CD4-positive, alpha-beta T cell treated with Interleukin-2 at 100 ng/mL for 4 hours (primary cell): ENCODE measurements at regions not wholly inside any gene's neighbourhood (a gene's known extent, or its start where the extent isn't known, plus 50 kb on each side); places are given as distances from the start of the nearest gene placed in this dataset.

Experiments
- DNase-seq: peaks from one replicate; pipeline ENCODE4 v3.0.0-alpha.2; 2020; ENCODE audit warnings: low spot score

DNA sequence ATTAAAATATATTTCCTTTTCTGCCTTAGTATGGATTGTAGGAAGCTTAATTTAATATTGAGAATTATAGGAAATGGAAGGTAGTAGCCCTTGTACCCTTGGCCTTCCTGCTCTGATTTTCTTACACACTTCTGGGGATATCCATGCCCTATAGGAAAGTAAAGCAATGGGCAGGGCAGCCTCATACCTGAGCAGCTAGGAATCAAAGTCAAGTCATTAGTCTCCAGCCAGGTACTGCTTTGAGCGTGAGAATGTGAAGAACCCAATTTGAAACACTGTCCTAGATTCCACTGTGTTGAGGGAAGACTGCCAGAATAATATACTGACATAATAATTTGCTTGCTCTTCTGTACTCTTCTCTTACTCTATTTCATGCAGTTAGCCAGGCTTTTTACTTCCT, 51.0 kb upstream of the L3MBTL3 start:
- no peak for DNase-seq

DNA sequence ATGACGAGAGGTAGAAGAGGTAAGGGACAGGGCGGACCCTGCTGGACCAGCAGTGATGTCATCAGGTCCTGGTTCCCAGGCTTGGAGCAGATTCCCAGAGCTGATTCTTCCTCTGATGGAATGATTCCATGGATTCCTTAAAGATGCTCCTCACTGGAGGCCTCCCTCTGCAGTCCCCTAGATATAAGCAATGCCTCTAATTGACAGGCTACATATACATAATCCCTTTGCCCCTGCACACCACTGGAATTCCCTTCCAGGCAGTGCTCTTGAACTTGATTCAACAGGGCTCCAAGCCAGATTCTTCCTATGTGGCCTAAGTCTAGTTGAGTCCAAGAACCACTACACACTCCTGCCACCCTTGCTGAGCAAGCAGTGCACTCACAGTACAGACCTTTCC, 52.3 kb upstream of the L3MBTL3 start:
- DNase-seq = no peak

DNA sequence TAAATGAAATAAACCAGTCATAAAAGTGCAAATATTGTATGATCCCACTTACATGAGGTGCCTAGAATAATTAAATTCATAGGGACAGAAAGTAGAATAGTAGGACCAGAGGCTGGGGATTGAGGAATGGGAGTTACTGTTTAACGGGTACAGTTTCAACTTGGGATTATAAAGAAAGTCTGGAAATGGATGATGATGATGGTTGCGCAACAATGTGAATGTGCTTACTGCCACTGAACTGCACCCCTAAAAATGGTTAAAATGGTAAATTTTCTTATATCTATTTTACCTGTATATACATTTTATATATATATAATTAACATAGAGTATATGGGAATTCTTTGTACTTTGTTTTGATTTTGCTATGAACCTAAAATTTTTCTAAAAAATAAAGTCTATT, 53.3 kb upstream of the L3MBTL3 start:
- DNase-seq = no peak

DNA sequence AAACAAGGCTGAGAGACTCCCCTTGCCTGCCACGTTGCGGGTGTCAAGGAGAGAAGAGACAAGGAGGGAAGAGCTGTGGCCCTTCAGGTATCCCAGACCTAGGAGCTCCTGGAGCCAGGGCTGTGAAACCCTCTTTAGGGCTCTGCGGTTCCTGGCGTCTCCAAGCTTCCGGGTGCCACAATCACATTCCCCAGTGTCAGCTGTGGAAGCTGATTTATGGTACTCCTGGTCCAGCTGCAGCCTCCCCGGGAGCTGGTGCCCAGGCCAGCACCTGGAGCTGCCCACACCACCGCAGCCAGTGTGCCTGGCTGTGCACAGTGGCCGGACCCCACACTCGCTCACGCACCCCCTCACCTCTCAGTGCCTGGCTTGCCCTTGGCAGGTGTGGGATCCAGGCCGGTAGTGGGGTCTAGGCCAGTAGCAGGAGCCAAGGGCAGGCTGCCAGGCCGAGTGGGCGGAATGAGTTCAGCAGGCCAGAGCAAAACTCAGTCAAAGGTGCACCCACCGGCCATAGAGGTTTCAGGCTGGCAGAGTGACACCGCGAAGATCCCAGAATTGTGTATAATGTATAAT, 58.9 kb upstream of the L3MBTL3 start:
- no peak for DNase-seq

DNA sequence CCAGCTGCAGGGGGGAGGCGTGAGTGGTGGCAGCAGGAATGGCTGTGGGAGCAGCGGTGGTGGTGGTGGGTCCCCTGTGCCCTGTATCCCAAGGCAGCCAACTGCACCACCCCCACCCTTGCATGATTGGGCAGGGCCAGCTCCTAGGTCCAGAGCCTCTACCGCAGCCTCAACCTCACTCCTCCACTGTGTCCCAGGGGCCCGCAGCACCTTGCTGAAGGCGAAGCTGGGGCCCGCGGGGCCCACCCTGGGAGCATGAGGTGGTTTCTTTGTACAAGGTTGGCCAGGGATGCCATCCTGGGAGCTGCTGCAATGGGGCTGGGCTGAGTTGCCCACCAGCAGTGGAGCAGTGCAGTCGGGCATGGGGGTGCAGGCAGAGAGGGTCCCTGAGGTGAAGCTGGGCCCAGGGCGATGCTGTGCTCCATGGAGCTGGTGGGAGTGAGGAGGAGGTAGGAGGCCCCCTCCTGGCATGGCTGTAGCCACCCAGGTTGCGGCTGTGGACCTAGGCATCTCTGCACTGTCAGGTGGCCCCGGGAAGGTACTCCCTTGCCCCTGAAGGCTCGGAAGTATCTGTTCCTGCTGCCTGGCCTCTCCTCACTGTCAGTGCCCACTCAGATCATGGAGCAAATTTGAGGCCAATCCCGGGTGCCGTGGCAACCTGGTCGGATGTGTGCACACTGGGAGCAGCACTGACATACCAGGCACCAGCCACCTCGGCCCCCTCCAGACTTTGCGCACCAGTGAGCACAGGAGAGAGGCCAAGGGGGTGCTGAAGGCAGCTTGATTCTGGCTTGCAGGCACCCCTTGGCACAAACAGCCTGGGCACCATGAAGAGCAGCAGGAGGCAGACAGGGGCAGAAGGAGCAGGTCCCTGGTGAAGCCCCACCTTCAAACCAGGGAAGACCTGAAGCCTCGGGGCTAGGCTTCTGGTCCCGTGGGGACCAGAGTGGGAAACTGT, 60.2 kb upstream of the L3MBTL3 start:
- no peak for DNase-seq

DNA sequence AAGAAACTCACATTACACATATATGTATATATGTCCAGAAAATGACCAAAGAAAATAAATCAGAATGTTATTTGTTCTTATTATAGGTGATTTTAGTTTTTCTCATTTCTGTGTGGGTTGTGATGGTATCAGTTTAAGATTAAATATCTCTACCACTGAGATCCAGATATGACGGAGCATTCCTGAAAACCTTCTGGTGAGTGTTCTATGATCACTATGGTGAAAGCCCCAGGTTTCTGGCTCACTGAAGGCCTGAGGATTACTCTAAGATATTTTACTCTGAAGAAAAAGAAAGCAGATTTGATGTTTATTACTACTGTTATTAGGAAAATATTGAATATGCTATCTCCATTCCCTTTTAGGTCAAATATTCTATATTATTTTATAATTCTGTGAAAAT, 62.8 kb upstream of the L3MBTL3 start:
- no peak for DNase-seq

DNA sequence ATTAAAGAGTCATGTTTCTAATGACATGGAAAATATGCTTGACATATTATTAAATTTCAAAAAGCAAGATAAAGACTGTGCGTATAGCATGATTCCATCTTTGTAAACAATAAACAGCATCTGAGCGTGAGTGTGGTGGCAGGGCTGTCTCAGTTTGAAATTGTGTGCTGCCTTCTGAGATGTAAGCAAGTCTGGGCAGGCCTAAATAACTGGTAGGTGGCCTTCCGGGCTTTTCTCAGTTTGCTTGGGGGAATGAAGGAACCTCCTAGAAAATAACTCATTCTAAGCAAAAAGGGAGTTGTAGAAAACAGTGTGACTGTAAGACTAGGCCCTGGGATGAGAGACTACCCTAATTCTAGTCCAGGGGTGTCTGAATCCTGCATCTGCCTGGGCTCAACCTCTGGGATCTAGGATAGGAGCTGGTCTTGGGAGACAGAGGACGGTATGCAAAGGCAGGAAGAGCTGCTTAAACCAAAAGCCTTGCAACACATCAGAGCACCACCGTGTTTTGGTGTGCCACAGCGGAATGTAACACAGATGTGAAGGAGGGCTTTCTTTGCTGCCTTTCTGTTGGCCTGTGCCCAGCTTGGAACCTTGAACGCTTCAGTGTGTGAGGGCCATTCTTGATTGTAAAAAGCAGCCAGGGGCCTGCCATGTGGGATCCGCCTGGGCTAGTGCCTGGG, 63.5 kb upstream of the L3MBTL3 start:
- DNase-seq = no peak

DNA sequence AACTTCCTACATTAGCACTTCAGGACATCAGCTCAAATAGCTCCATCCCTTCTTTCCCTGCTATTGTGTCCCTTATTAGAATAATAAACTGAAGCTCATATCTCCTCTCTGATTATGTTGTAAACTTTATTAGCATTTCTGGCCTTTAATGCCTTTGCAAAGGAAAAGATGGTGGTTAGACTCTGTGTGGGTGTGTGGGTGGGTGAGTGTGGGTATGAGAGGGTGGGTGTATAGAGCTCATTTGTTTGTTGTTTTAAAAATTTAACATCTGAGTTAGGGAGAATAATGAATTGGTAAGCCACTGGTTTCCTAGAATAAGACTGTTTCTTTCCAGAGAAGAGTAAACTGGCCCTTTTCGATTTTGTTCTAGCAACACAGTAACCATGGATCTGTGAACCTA, 70.6 kb upstream of the L3MBTL3 start:
- no peak for DNase-seq

DNA sequence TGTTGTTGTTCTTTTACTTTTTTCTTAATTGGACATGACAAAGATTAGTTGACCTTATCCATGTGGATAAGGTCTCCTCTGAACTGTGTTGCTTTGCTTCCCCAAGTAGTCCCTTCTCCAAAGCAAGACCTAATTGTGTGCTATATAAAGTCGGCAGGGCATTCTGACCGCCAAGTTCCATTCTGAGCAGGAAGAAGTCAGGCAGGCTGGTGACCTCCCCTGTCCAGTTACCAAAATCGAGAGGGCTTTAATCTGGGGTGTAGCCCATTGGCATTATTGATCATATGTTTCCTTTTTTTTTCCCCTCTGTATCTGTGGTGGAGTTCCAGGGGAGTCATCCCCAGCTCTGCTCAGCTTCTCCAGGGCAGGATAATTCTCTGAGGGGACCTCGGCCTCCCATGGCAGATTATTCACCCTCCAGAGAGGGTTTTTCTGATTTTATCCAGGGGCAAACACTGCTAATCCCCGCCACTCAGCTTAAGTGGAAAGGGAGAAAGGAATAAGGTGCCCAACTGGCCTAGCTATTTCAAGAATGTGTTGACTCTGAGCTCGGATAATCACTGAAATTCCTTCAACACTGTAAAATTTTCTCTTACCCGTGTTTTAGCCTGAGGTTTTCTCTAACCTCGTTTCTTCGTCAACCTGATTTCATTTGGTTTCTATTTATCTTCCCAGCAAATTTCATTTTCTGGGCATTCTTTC, 71.8 kb upstream of the L3MBTL3 start:
- DNase-seq = no peak

DNA sequence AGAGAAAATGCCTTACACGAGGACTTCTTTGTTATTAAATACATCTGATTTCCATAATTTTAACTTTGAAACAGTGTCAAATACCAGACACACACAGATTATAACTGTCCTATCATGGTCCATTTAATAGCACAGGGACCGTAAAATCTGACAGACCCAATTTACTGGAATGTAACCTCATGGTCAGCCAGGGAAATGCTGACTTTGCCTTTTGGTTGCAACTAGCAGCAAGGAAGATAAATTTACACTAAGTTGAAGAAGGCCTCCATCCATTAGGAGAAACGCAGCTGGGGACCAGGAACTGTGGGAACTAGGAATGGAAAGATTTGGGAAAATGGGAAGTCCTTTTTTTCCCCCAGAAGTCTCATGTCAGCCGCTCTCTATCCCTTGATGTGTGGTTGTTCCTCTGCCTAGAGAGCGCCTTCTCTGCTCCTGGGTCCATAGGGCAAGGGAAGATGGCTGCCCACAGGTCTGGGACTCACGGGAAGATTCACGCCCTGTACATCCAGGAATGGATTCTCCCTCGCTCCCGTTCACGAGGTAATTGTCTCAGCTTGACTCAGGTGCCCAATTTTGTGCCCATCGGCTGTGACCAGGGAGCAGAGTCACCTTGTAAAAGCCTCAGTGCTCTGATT, 74.6 kb upstream of the L3MBTL3 start:
- DNase-seq = no peak

DNA sequence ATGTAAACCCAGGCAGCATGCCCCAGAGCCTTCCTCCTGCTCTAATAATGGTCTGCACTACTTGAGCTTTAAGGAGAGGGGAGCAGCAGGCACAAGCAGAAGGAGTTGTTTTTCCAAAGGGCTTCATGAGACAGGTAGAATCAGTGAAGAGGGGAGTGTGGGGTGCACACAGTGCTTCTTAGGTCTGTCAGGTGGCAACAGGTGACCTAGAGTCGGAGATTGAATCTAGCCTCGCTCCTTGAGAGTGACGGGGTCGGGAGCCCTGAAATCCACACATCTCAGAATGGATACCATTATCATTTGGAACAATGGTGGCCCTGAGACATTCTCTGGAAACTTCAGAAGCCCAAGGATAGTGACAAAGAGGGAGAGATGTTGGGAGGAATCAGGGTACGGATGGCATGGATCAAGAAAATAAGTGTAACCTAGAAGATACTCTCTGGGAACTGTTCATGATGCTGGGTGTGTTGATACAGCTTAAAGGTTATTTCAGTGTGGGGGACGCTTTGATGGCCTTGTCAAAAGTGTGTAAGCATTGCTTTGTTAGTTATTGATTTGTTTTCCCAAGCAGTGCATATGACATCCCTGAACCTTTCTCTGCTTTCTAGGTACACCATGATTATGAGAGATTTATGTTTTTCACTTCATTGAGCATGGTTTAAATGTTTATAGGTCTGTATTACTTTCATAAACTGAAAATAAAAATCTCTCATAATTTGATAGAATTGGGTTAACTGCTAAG, 77.8 kb upstream of the L3MBTL3 start:
- DNase-seq = no peak

DNA sequence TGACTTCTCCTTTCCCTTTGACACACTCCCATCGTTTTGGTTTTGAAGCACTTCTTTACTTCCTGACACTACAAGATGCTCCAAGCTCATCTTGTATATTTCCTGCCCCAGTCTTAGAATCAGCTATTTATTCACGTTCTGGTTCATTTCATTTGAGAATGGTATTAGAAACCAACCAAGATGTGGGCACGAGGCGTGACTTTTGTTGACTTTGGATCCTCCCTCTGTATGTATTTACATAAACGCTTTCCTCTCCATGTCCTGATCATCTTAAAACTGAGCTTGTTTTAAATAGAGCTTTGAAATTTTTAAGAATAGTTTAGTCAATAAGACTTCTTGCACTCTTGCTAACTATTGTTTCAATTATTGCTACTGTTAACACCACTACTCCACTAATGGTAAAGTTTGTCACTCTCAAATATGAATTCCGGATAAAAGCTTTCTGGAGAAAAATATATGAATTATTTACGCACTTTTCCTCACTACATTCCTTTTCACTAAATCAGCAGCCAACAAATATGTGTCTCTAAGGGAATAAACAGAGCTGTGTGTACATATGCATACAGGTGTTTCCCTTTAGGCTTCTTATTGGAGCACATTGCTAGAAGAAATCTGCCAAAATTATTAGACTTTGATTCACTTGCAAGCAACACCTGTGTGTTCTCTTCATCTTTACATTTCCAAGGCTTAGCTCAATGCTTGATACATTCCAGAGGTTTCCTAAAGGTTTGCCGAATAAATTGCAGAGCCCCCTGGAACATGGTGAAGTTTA, 77.3 kb upstream of the TMEM244 start:
- no peak for DNase-seq

DNA sequence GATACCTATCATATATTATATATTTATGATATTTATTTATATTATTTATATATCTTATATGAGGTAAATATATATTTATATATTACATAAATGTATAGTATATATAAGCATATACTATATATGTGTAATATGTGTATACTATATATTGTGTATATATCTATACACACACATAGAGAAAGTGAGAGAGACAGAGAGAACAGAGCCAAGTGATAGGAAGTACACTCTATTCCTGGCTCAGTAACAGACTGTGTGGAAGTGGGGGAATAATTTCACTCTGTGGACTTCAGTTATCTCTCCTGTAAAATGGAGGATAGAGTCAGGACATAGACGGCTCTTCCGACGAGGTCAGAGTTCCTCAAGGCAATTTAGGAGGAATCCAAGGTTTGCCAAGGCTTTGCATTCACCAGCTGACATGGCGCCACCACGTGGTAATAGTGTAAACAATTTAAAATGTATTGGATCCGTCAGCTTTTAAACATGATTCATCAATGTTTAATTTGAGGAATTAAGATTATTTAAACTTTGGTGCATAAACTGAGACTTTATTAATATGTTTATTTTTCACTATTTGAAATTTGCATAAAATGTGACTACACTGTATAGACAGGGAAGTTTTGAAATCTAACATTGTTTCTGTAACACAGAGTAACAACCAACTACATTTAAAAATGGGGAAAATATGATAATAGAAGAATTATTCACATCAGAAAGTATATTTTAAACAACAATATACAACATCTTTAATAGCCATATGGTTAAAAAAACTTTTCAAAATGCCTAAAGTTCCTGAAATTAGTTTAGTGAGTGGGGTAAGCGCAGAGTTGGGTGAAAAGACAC, 75.4 kb upstream of the TMEM244 start:
- peak; percentile 66 for DNase-seq

DNA sequence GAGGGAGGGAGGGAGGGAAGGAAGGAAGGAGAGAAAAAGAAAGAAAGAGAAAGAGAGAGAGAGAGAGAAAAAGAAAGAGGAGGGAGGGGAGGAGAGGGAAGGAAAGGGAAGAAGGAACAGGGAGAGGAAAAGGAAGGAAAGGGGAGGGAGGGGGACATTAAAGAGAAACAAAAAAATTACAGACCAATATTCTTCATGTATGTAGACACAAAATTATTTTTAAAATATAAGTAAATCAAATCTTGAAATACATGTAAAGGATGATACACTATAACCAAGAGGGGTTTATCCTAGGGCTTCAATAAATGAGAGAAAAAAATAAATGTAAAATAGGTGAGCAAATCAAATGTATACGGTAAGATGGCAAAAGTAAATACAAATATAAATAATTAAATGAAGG, 71.2 kb upstream of the TMEM244 start:
- DNase-seq = no peak

DNA sequence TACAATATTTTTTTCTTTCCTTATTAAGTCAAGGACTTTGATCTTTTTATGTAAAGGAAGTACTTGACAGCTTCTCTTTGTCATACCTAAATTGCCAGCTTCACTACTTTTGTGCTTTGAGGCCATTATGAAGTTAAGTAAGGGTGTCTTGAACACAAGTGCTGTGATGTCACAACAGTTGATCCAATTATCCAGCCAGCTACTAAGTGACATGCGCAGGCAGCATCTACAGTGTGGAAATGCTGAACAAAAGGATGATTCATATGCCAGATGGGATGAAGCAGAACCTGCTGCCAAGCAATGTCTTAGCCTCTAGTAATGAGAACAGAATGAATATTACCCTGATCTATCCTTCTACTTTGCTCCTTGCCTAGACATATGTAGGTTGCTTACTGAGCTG, 68.3 kb upstream of the TMEM244 start:
- no peak for DNase-seq

DNA sequence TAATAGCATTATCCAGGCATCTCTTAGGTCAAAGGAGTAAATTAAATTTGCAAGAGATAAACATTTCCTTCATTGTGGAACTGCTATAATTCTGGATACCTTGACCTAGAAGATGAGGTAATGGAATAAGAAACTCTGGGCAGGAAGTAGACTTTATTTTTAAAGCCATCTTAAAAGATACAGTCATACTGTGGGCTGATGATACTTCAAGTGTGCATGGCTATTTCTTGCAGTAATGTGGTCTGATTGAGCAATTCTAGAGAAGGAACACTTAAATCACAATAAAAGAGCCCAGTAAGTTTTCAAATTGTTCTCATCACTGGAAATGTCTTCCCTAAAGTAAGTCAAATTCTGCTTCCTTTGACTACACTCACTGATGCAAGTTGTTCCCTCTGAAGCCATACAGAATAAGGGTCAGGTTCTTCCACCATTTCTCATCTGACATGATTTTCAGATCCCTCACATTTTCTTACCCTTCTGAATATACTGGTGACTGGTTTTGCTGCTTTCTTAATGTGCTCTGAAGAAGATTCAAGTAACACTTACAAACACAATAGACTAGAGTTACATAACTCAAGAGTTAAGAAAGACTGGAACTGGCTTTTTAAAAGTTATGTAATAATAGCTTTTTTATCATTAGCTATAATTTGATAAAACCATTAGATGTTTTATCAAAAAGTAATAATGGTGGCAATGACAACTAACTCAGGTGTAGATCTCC, 62.6 kb upstream of the TMEM244 start:
- DNase-seq = no peak

DNA sequence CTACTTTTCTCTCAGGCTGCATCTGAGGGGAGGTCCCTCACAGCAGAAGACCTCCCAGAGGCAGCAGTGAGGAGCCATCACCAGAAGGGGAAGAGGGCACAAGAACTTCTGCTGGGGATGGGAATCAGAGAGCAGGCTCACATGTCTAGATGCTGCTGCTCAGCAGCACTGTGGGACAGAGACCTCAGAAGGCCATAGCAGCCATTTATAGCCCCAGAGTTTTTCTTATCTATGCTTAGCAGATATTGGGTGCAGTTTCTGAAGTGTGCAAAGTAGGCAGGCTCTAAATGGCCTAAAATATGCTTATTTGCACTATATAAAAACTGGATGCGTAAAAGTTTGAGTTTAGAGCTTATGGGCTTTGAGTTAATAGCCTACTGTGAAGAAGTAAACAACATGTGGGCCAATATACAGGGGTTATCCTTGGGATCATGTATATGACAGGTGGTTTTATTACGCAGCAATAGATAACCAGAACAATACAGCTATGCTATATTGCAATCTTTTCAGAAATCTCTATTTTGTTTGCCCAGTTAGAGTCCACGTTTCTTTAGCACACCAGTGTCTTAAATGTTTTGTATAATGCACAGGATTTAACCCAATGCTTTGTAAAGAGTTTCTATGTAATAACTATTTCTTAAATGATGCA, 60.2 kb upstream of the TMEM244 start:
- DNase-seq = no peak

DNA sequence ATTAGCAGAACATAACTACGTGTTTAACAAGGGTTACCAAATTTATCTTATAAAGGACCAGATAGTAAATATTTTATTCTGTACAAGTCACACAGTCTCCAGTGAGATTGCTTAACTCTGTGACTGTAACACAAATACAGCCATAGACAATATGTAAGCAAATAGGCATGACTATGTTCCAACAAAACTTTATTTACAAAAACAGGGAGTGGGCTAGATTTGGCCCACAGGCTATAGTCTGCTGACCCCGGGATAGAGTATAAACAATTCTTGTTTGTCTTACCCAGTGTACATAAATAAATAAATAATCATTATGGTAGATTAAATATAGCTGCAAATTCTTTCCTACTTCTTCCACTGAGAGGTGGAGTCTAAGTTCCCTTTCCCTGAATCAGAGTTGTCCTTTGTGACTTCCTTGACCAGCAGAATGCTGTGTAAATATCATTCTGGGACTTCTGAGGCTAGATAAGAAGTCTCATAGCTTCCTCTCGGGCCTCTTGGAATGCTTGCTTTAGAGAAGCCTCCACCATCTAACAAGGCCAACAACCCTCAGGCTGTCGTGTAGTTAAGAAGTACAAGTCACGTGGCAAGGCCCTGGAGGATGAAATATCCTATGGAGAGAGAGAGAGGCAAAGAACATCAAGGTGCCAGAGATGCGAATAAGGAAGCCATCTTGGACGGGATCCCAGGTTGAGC, 59.1 kb upstream of the TMEM244 start:
- no peak for DNase-seq
